ENCODE measurements at regions not wholly inside any gene's neighbourhood (a gene's known extent, or its start where the extent isn't known, plus 50 kb on each side); places are given as distances from the start of the nearest gene placed in this dataset.

GRCh38 chr1:98172022-98172421 is 251.2 kb upstream of the DPYD start:
- no TSS peak for BruUV-seq (replicated peaks)
- CTCF ChIA-PET = no interaction called here
- TF ChIP-seq CTCF (conservative IDR thresholded peaks at IDR 0.05; ENCODE audit: low read depth, low read length) (no peak), EZH2 (IDR thresholded peaks at IDR 0.05; ENCODE audit: low read length, unreplicated experiment) (no peak), EZH2phosphoT487 (IDR thresholded peaks at IDR 0.05; ENCODE audit: borderline replicate concordance, low read length) (no peak)

GRCh38 chr1:98164509-98164908 is 243.7 kb upstream of the DPYD start:
- TF ChIP-seq CTCF (conservative IDR thresholded peaks at IDR 0.05; ENCODE audit: low read depth, low read length) (no peak), EZH2phosphoT487 (IDR thresholded peaks at IDR 0.05; ENCODE audit: borderline replicate concordance, low read length) (no peak), EZH2 (IDR thresholded peaks at IDR 0.05; ENCODE audit: low read length, unreplicated experiment) (no peak)
- no peaks in the 10 kb centered on the region for H3K79me2 ChIP-seq (ENCODE audit: low read length)
- H3K4me3 ChIP-seq (ENCODE audit: low read length) = no peak overlapping the region
- no peaks in the 10 kb centered on the region for H3K36me3 ChIP-seq (ENCODE audit: low read depth, low read length)
- H3K4me2 ChIP-seq (ENCODE audit: low read length) = no peak overlapping the region
- H3K27ac ChIP-seq (ENCODE audit: low read length) = no peak overlapping the region
- POLR2A ChIA-PET (ENCODE audit: unreplicated experiment) = no interaction called here
- H3K9ac ChIP-seq (ENCODE audit: low read length) = no peak overlapping the region
- H3F3A ChIP-seq (ENCODE audit: low read length, unreplicated experiment) = no peaks in the 10 kb centered on the region
- no peaks in the 10 kb centered on the region for H4K20me1 ChIP-seq (ENCODE audit: low read length)
- DNase-seq = no peak
- CTCF ChIA-PET = no interaction called here
- no peaks in the 10 kb centered on the region for H3K9me3 ChIP-seq (ENCODE audit: low read length)
- ATAC-seq = no peak
- no peaks in the 10 kb centered on the region for H3K27me3 ChIP-seq (ENCODE audit: low read length)
- intact Hi-C loops (cut with micrococcal nuclease) = no loop called here
- H2AFZ ChIP-seq (ENCODE audit: low read length) = no peak overlapping the region
- H3K9me2 ChIP-seq (replicated peaks; ENCODE audit: low read length) = no peaks in the 10 kb centered on the region
- H3K4me1 ChIP-seq (ENCODE audit: insufficient read depth, low read length) = no peaks in the 10 kb centered on the region
- no TSS peak for BruUV-seq (replicated peaks)

More at GRCh38 chr1:98172022-98172421, 251.2 kb upstream of the DPYD start:
- no peaks in the 10 kb centered on the region; the same call in 1 of the 2 replicates for H3K9me2 ChIP-seq (replicated peaks; ENCODE audit: low read length)
- H3K4me1 ChIP-seq (ENCODE audit: insufficient read depth, low read length) = 0 out of 2 replicates have a peak, but pooled peaks cover 4% of the 10 kb centered on the region
- intact Hi-C loops (cut with micrococcal nuclease) = no loop called here
- H3F3A ChIP-seq (ENCODE audit: low read length, unreplicated experiment) = no peaks in the 10 kb centered on the region
- no peaks in the 10 kb centered on the region for H4K20me1 ChIP-seq (ENCODE audit: low read length)
- POLR2A ChIA-PET (ENCODE audit: unreplicated experiment) = no interaction called here
- H3K9ac ChIP-seq (ENCODE audit: low read length) = no peak overlapping the region
- no peaks in the 10 kb centered on the region for H3K79me2 ChIP-seq (ENCODE audit: low read length)
- H3K9me3 ChIP-seq (ENCODE audit: low read length) = no peaks in the 10 kb centered on the region
- no peaks in the 10 kb centered on the region for H3K27me3 ChIP-seq (ENCODE audit: low read length)
- no peaks in the 10 kb centered on the region for H3K36me3 ChIP-seq (ENCODE audit: low read depth, low read length)
- no peak overlapping the region for H3K27ac ChIP-seq (ENCODE audit: low read length)
- H3K4me3 ChIP-seq (ENCODE audit: low read length) = no peak overlapping the region
- no peak overlapping the region for H3K4me2 ChIP-seq (ENCODE audit: low read length)
- no peak for ATAC-seq
- DNase-seq = no peak
- no peak overlapping the region for H2AFZ ChIP-seq (ENCODE audit: low read length)

GRCh38 chr1:98157524-98158313 is 236.9 kb upstream of the DPYD start:
- Histone ChIP-seq H4K20me1 (ENCODE audit: low read length) (no peaks in the 10 kb centered on the region), H3K9ac (ENCODE audit: low read length) (no peak overlapping the region), H3K9me2 (replicated peaks; ENCODE audit: low read length) (no peaks in the 10 kb centered on the region), H3K4me3 (ENCODE audit: low read length) (no peak overlapping the region), H3K79me2 (ENCODE audit: low read length) (no peaks in the 10 kb centered on the region), H2AFZ (ENCODE audit: low read length) (no peak overlapping the region), H3F3A (ENCODE audit: low read length, unreplicated experiment) (no peaks in the 10 kb centered on the region), H3K4me1 (ENCODE audit: insufficient read depth, low read length) (no peaks in the 10 kb centered on the region), H3K9me3 (ENCODE audit: low read length) (no peaks in the 10 kb centered on the region), H3K4me2 (ENCODE audit: low read length) (no peak overlapping the region), H3K27ac (ENCODE audit: low read length) (no peak overlapping the region), H3K36me3 (ENCODE audit: low read depth, low read length) (no peaks in the 10 kb centered on the region), H3K27me3 (ENCODE audit: low read length) (no peaks in the 10 kb centered on the region)
- DNase-seq (no peak), ATAC-seq (no peak)
- POLR2A ChIA-PET (ENCODE audit: unreplicated experiment) = no interaction called here
- BruUV-seq (replicated peaks) = no TSS peak
- intact Hi-C loops (cut with micrococcal nuclease) = no loop called here
- TF ChIP-seq EZH2phosphoT487 (IDR thresholded peaks at IDR 0.05; ENCODE audit: borderline replicate concordance, low read length) = no peak
- TF ChIP-seq CTCF (conservative IDR thresholded peaks at IDR 0.05; ENCODE audit: low read depth, low read length) = no peak
- no peak for TF ChIP-seq EZH2 (IDR thresholded peaks at IDR 0.05; ENCODE audit: low read length, unreplicated experiment)
- CTCF ChIA-PET = no interaction called here
